Neuron (in vitro differentiated cells): ENCODE measurements at regions not wholly inside any gene's neighbourhood (a gene's known extent, or its start where the extent isn't known, plus 50 kb on each side); places are given as distances from the start of the nearest gene placed in this dataset.

Experiments
- H2AFZ ChIP-seq: one replicate; pipeline ENCODE4 v1.6.1; 2013; ENCODE audit warnings: low read depth, mild to moderate bottlenecking, inconsistent platforms, low read length, moderate library complexity
- H3K27me3 ChIP-seq: one replicate; pipeline ENCODE4 v1.6.1; 2013; ENCODE audit warnings: low read length; ENCODE audit not compliant: insufficient read depth
- H3K36me3 ChIP-seq: one replicate; pipeline ENCODE4 v1.6.1; 2013; ENCODE audit warnings: low read length; ENCODE audit not compliant: insufficient read depth
- H3K4me1 ChIP-seq: one replicate; pipeline ENCODE4 v1.6.1; 2013; ENCODE audit warnings: low read length; ENCODE audit not compliant: insufficient read depth
- H3K4me3 ChIP-seq: 2 replicates; pipeline ENCODE4 v1.5.1; 2013; ENCODE audit warnings: mild to moderate bottlenecking, low read length, moderate library complexity
- H3K9me3 ChIP-seq: one replicate; pipeline ENCODE4 v1.6.1; 2013; ENCODE audit warnings: low read length

DNA sequence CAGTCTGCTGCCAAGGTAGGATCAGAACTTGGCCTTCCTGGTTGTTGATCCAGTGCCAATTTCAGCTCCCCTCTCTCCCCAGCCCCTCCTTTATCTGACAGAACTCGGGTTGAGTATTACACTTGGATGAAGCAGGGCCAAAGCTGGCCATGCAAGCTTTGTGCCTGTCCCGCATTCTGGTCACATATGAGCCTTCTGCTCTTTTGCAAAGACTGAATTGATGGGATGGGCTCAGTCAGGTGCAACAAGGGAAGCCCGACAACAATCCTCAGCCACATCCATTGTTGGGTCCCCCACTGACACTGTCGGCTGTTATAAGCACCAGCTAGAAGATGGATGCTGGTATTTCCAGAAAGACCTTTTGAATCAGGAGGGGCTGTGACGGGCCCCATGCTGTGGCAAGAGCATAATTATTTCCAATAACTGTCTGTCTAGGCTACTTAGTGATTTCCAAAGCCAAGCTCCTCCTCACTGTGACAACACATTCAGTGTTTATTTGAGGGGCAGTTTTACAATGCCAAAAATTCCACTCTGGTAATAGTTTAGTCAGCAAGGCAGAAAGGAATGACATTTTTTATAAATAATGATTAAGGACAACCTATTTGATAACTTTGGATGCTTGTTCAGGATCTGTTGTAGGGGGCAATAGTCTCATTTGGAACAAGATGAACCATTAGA lies 146.8 kb upstream of the FRMD4B start:
- Histone ChIP-seq H3K36me3 (no peaks in the 10 kb centered on the region), H3K27me3 (no peaks in the 10 kb centered on the region), H3K4me1 (no peaks in the 10 kb centered on the region)

DNA sequence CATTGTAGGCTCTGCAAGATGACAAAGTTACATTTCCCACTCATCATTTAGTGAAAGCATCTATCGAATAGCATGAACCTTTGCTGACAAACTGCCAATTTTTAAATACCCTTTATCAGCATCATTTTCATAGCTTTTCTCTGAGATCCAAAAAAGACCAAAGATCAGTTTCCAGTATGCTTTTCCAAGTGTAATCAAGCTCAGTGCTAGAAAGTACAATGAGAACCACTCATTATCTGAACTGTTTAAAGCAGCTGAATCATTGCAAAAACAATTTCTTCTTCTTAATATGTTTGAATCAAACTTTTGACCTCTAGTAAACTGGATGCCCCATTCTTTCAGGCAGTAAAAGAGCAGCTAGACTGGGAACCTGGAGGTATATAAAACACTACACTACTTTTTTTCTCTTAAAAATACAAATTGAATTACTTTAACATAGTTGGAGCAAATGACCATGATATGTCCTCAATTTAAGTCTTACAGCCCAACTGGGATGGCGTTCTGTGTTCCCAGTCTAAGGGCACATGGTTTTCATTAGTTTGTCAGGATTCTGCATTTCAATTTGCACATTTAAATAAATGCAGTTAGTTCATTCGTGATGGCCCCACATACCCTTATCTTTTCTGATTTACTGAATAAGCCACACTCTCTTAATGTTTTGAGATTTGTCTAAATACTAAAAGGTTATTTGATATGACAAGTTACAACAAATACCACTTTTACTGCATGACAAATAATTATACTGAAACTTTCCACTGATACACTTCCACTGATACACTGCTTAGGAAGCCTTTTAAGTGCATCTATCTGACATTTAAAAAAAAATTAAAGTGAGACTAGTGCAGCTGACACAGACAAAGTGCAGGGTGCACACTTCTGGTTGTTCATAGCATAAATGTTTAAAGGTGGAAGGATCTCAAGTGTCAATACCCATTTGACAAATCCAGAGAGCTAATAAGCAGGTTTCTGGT lies 146.0 kb upstream of the FRMD4B start:
- H3K27me3 ChIP-seq, result no peaks in the 10 kb centered on the region

More for the DNA sequence above, 146.8 kb upstream of the FRMD4B start:
- H3K9me3 ChIP-seq, result no peaks in the 10 kb centered on the region
- no peak overlapping the region for H3K4me3 ChIP-seq
- H2AFZ ChIP-seq, result no peak overlapping the region

DNA sequence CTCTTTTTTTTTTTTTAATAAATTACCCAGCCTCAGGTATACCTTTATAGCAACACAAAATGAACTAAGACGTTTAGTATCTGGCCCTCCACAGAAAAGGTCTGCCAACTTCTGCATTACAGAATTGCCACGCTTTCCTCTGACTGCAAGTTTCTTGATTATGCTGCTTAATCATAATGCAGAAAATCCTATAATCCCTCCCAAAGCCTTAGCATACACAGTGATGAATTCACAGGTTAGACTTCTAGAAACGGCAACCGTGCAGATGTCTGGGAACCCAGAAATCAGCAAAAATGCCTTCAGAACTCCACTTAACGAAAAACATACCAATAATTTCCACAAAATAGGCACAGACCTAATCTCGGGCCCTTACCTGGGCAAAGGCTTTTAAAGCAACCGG lies 144.7 kb upstream of the FRMD4B start:
- no peaks in the 10 kb centered on the region for H3K27me3 ChIP-seq
- H2AFZ ChIP-seq, result no peak overlapping the region
- H3K36me3 ChIP-seq, result no peaks in the 10 kb centered on the region
- no peak overlapping the region for H3K4me3 ChIP-seq
- H3K9me3 ChIP-seq, result no peaks in the 10 kb centered on the region
- no peaks in the 10 kb centered on the region for H3K4me1 ChIP-seq

More for the DNA sequence above, 146.0 kb upstream of the FRMD4B start:
- Histone ChIP-seq H3K4me3 (no peak overlapping the region), H3K4me1 (no peaks in the 10 kb centered on the region), H3K36me3 (no peaks in the 10 kb centered on the region), H2AFZ (no peak overlapping the region), H3K9me3 (no peaks in the 10 kb centered on the region)

DNA sequence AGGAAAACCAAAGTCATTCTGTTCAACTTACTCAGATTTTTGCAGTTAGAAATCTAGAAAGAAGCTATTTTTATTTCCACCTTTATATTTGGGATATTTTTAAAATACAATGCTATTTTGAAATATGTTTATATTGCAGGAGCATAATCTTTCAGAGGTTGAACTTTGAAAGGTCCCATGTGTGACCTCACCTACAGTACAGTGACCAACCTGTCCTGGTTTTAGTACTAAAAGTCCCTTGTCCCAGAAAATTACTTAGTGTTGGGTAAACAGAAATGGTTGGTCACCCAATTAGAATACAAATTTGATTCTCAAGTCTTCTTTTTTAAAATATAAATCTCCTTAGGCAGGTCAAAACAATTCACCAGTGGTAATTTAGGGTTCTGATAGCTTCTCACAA lies 141.6 kb upstream of the FRMD4B start:
- Histone ChIP-seq H3K4me1 (no peaks in the 10 kb centered on the region), H3K4me3 (no peak overlapping the region), H3K27me3 (no peaks in the 10 kb centered on the region), H3K9me3 (no peaks in the 10 kb centered on the region), H2AFZ (no peak overlapping the region), H3K36me3 (no peaks in the 10 kb centered on the region)

DNA sequence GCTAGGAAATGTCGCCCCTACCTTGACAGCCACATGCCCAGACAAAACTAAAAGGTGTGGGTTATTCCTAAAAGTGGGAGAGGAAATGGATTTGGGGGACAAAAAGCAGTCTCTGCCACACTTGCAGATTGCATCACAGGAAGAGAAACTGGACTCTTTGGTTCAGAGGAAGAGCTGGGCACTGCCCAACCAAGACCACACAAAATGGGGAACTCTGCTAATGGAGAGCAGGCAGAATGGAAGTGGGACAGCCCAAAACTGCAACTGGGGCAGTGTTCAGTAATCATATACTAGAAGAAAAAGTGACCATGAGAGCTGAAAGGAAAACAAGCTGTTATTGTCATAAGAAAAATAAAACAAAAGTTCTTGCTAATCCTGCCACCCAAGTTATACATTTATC lies 138.9 kb upstream of the FRMD4B start:
- Histone ChIP-seq H3K4me1 (no peaks in the 10 kb centered on the region), H3K36me3 (no peaks in the 10 kb centered on the region), H3K9me3 (no peaks in the 10 kb centered on the region), H3K4me3 (no peak overlapping the region), H3K27me3 (no peaks in the 10 kb centered on the region), H2AFZ (no peak overlapping the region)

DNA sequence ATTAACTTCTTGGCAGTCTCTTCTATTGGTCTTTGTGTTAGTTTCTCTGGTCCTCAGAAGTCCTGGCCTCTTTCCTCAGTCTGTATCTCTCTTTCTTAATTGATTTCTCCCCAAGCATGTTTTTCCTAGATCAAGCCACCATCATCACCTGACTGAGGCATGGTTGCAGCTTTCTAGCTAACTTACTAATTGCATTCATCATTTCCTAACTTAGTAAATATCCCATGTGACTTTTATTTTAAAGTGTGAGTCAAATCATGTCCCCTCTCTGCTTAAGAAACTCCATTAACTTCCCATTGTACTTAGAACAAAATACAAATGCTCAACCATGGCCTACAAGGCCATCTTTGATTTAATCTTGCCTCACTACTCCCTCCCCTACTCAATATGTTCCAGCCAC lies 135.4 kb upstream of the FRMD4B start:
- Histone ChIP-seq H3K9me3 (no peaks in the 10 kb centered on the region), H3K4me1 (no peaks in the 10 kb centered on the region), H3K27me3 (no peaks in the 10 kb centered on the region), H3K36me3 (no peaks in the 10 kb centered on the region), H3K4me3 (no peak overlapping the region), H2AFZ (no peak overlapping the region)

DNA sequence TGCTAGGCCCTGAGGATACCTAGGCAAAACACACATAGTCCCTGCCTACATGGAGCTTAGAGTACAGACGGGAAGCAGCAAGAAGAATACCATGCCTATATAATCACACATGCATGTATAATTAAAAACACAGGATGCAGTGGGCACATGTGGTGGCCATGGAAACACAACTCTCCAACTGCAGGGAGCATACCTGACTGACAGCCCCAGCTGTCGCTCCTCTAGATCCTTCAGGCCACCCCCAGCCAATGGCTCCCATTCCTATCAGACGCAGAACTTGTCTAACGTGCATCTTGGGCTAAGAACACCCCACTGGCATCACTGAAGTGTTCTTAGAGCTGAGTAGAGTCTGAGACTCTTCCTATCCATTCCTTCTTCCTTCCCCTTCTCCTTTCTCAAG lies 125.5 kb upstream of the FRMD4B start:
- Histone ChIP-seq H3K4me3 (no peak overlapping the region), H3K9me3 (no peaks in the 10 kb centered on the region), H3K4me1 (no peaks in the 10 kb centered on the region), H3K27me3 (peaks cover 2% of the 10 kb centered on the region), H2AFZ (no peak overlapping the region), H3K36me3 (no peaks in the 10 kb centered on the region)

DNA sequence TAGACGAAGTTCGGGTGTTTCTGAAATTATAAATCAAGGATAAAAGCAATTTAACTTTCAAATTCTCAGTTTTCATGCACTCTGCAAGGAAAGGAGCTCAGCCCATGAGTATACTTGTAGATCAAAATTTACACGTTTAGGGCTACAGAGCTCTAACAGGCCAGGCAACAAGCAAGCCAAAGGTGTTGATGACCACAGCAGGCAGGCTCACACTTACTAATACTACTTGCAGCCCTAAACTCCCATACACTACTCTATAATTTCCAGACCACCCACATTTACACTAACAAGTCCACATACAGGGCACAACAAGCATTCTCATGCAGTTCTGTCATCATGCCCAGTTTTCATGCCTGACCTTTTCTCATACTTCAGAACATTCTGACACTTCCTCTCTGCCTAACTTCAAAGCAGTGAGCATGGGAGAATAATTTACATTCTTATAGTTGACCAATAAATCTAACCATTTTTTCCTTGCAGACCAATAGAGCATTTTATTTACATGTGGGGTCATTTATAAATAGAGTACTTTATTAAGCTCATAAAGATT lies 124.7 kb upstream of the FRMD4B start:
- no peak overlapping the region for H2AFZ ChIP-seq
- H3K36me3 ChIP-seq, result no peaks in the 10 kb centered on the region
- no peak overlapping the region for H3K4me3 ChIP-seq
- H3K27me3 ChIP-seq, result peaks cover 2% of the 10 kb centered on the region
- H3K4me1 ChIP-seq, result no peaks in the 10 kb centered on the region
- H3K9me3 ChIP-seq, result no peaks in the 10 kb centered on the region

DNA sequence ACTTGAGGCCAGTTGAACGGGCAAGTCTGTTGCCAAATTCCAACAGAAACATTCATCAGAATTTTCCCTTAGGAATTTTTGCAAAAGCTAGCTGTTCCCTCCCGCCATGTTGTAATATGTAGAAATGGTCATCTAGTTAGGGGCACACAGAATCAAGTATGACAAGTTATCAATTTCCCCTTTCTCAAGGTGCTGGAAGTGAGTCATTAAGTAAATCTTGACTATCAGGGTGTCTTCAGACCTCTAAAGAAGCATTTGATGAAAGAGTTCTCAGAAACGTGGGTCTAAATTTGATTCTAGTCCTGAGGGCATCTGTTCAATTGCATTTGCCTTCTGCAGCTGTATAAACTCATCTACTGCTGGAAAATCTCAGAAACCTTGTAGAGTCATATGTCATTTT lies 123.4 kb upstream of the FRMD4B start:
- H3K9me3 ChIP-seq, result no peaks in the 10 kb centered on the region
- peaks cover 2% of the 10 kb centered on the region for H3K27me3 ChIP-seq
- H3K4me3 ChIP-seq, result no peak overlapping the region
- no peak overlapping the region for H2AFZ ChIP-seq
- no peaks in the 10 kb centered on the region for H3K36me3 ChIP-seq
- no peaks in the 10 kb centered on the region for H3K4me1 ChIP-seq

DNA sequence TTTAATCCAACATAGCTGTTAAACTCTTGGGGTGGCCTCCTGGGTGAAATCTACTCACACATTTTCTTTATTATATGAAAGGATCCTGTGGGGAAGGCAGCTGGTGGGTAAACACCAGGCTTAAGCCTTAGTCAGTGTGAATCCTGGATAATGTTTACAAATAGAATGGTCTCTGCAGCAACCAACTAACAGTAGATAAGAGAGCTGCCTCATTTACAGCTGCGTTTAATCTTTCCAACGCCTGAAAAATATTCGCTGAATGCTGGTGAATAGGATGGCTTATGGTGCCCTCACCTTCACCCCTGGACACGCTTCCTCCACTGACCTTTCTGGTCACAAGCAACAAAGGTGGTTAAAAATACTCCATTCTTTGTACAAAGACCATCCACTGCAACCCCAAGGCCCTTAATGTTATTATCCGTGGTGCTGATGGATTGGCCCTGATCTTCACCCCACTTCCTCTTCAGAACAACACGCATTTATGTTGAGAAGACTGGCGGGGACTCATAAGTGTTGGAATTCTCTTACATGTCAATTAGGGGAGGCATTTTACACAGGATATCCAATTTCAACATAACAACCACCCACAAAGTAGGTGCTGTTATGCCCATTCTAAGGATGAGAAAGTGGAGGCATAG lies 120.0 kb upstream of the FRMD4B start:
- no peak overlapping the region for H3K4me3 ChIP-seq
- H2AFZ ChIP-seq, result no peak overlapping the region
- no peaks in the 10 kb centered on the region for H3K36me3 ChIP-seq
- H3K9me3 ChIP-seq, result no peaks in the 10 kb centered on the region
- H3K4me1 ChIP-seq, result no peaks in the 10 kb centered on the region
- peaks cover 2% of the 10 kb centered on the region for H3K27me3 ChIP-seq

DNA sequence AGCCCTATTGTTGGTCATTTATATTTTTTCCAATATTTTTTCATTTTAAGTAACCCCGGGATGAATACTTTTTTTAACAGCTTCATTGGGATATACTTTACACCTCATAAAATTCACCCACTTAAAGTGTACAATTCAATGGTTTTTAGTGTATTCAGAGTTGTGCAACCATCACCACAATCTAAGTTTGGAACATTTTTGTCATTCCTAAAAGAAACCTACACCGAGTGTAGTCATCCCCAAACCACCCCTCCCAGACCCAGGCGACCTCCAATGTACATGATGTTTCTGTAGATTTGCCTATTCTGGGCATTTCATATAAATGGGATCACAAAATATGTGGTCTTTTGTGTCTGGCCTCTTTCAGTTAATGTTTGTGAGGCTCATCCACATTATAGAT lies 118.3 kb upstream of the FRMD4B start:
- H3K27me3 ChIP-seq, result peaks cover 2% of the 10 kb centered on the region
- H3K4me3 ChIP-seq, result no peak overlapping the region
- H3K4me1 ChIP-seq, result no peaks in the 10 kb centered on the region
- H3K9me3 ChIP-seq, result no peaks in the 10 kb centered on the region
- no peak overlapping the region for H2AFZ ChIP-seq
- no peaks in the 10 kb centered on the region for H3K36me3 ChIP-seq

DNA sequence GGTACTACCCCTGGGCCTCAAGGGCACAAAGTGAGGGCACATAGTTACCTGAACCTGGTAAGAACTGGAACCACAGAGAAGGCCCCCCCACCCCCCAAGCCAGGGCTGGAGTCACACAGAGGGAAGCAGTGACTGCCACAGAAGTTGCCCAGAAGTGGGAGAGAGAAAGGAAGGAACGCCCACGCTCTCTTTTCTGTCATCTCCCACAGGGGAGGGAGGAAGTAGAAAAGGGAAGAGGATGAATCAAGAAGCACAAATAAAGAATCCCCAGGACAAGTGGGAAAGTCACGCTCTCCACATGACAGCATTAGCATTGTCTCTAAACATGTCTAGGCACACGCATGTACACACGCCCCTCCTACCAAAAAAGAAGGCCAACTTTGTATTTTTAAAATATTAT lies 114.7 kb upstream of the FRMD4B start:
- Histone ChIP-seq H2AFZ (no peak overlapping the region), H3K27me3 (no peaks in the 10 kb centered on the region), H3K4me1 (no peaks in the 10 kb centered on the region), H3K36me3 (no peaks in the 10 kb centered on the region), H3K9me3 (no peaks in the 10 kb centered on the region), H3K4me3 (no peak overlapping the region)

DNA sequence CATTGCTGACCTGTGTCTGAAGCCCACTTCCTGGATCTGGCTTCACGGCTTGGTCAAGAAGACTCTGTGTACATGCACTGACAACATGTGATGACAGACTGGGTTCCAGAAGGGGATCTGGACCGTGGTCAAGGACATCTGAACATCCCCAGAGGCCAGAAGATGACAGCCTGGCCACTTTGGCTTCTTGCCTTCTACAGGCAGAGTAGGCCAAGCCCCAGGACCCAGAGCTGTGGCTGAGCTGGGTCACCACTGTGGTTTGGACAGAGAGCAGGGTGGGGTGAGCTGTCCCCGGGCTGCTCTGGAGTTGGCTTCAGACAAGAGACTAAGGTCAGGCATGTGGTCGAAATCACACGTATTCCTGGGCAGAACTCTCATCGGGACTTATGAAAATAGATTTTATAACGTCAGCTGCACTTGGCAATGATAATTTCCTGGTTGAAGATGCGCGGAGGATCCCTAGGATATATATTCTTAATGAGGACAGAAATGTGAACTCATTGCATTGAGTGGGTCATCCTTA lies 114.1 kb upstream of the FRMD4B start:
- Histone ChIP-seq H3K4me1 (no peaks in the 10 kb centered on the region), H3K9me3 (no peaks in the 10 kb centered on the region), H3K36me3 (no peaks in the 10 kb centered on the region), H3K27me3 (no peaks in the 10 kb centered on the region), H3K4me3 (no peak overlapping the region), H2AFZ (no peak overlapping the region)
